ENCODE measurements at regions not wholly inside any gene's neighbourhood (a gene's known extent, or its start where the extent isn't known, plus 50 kb on each side); places are given as distances from the start of the nearest gene placed in this dataset.

GRCh38 chr2:144848423-144848822, 328.5 kb upstream of the ZEB2 start:
- Mint-ChIP-seq H3K27ac (ENCODE audit: low read depth, unreplicated experiment) (no peak overlapping the region), H3K9me3 (ENCODE audit: unreplicated experiment) (no peaks in the 10 kb centered on the region), H3K27me3 (ENCODE audit: insufficient read depth, unreplicated experiment) (no peaks in the 10 kb centered on the region), H3K36me3 (ENCODE audit: insufficient read depth, unreplicated experiment) (no peaks in the 10 kb centered on the region), H3K4me3 (ENCODE audit: unreplicated experiment) (no peak overlapping the region), H3K4me1 (ENCODE audit: insufficient read depth, unreplicated experiment) (no peaks in the 10 kb centered on the region)
- intact Hi-C loops (cut with micrococcal nuclease) = no loop called here
- no peak for DNase-seq (ENCODE audit: unreplicated experiment)
- CTCF ChIA-PET = interaction anchor here (0.6 to 0.7 kb wide), 2 partner anchors 12 to 240 kb away, joined by 3 read pairs; no protein-coding TSS in a partner anchor
- BruUV-seq (replicated peaks) = no TSS peak
- TF ChIP-seq CTCF (IDR thresholded peaks at IDR 0.05; ENCODE audit: unreplicated experiment) = no peak
- POLR2A ChIA-PET = interaction anchor here (0.7 kb wide), 1 partner anchor 678 kb away, joined by 4 read pairs; no protein-coding TSS in a partner anchor

DNA sequence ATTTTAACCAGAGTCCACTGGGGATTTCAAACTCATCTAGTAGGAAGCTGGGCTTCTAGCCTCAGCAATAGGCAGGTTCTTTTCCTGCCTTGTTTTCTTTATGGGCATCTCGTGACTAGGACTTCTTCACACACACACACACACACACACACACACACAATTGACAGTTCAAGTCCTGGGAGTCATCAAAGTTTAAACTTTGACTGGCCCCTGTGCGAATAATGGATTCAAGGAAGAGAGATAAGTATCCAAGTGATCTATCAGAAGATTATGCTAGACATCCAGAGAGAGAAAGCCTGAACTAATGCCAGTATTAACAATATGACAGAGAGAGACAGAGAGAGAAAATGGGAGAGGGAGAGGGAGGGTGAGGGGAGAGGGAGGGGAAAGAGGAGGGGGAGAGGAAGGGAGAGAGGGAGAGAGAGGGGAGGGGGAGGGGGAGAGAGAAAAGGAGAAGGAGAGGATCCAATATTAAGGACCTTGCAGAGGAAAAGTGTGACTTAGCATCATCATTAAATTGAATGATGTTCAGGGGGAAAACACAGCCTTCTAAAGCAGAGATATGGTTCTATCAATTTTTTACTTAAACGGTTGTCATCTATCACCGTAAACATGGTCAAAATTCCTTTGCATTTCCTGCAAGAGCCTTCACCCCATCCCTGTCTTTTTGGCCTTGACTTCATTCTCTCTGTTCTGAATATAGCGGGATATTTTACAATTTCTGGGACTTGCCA, 327.6 kb upstream of the ZEB2 start:
- no peaks in the 10 kb centered on the region for H3K27me3 Mint-ChIP-seq (ENCODE audit: insufficient read depth, unreplicated experiment)
- intact Hi-C loops (cut with micrococcal nuclease) = no loop called here
- BruUV-seq (replicated peaks) = no TSS peak
- no peak for TF ChIP-seq CTCF (IDR thresholded peaks at IDR 0.05; ENCODE audit: unreplicated experiment)
- no peak for DNase-seq (ENCODE audit: unreplicated experiment)
- H3K27ac Mint-ChIP-seq (ENCODE audit: low read depth, unreplicated experiment) = no peak overlapping the region
- no peak overlapping the region for H3K4me3 Mint-ChIP-seq (ENCODE audit: unreplicated experiment)
- CTCF ChIA-PET = no interaction called here
- POLR2A ChIA-PET = no interaction called here
- no peaks in the 10 kb centered on the region for H3K36me3 Mint-ChIP-seq (ENCODE audit: insufficient read depth, unreplicated experiment)
- no peaks in the 10 kb centered on the region for H3K4me1 Mint-ChIP-seq (ENCODE audit: insufficient read depth, unreplicated experiment)
- H3K9me3 Mint-ChIP-seq (ENCODE audit: unreplicated experiment) = no peaks in the 10 kb centered on the region

- H3K4me3 Mint-ChIP-seq (ENCODE audit: unreplicated experiment) = no peak overlapping the region
- CTCF ChIA-PET = interaction anchor here (0.5 to 1.2 kb wide), 5 partner anchors 9 to 1476 kb away, joined by 3 to 4 read pairs (median 3); no protein-coding TSS in a partner anchor
Measured at GRCh38 chr2:144836635-144837350, 316.9 kb upstream of the ZEB2 start.

More at GRCh38 chr2:144836635-144837350, 316.9 kb upstream of the ZEB2 start:
- peak overlapping the region; percentile 28 for H3K27ac Mint-ChIP-seq (ENCODE audit: low read depth, unreplicated experiment)
- POLR2A ChIA-PET = interaction anchor here (0.6 to 1.2 kb wide), 3 partner anchors 90 to 737 kb away, joined by 3 read pairs; no protein-coding TSS in a partner anchor
- DNase-seq (ENCODE audit: unreplicated experiment) = peak; percentile 60
- intact Hi-C loops (cut with micrococcal nuclease) = loop anchor here (10.0 kb wide), 1 partner anchor 322 kb away; no protein-coding TSS in a partner anchor
- H3K36me3 Mint-ChIP-seq (ENCODE audit: insufficient read depth, unreplicated experiment) = no peaks in the 10 kb centered on the region
- TF ChIP-seq CTCF (IDR thresholded peaks at IDR 0.05; ENCODE audit: unreplicated experiment) = no peak
- no peaks in the 10 kb centered on the region for H3K9me3 Mint-ChIP-seq (ENCODE audit: unreplicated experiment)
- BruUV-seq (replicated peaks) = no TSS peak
- no peaks in the 10 kb centered on the region for H3K27me3 Mint-ChIP-seq (ENCODE audit: insufficient read depth, unreplicated experiment)
- peaks cover 21% of the 10 kb centered on the region for H3K4me1 Mint-ChIP-seq (ENCODE audit: insufficient read depth, unreplicated experiment)

Measured in MCF 10A (cell line).